ENCODE measurements at regions not wholly inside any gene's neighbourhood (a gene's known extent, or its start where the extent isn't known, plus 50 kb on each side); places are given as distances from the start of the nearest gene placed in this dataset.

- no peaks in the 10 kb centered on the region for H3K36me3 Mint-ChIP-seq
- H3K4me1 Mint-ChIP-seq = no peaks in the 10 kb centered on the region
- H3K27me3 Mint-ChIP-seq = peaks cover 0 to 2% of the 10 kb centered on the region in 2 donors
- no peaks in the 10 kb centered on the region for H3K9me3 ChIP-seq (ENCODE audit: low read length)
- H3K27ac Mint-ChIP-seq = no peak overlapping the region
- H3K27ac ChIP-seq (ENCODE audit: low read depth, low read length) = no peak overlapping the region
- POLR2A ChIA-PET = no interaction called here
- DNase-seq = no peak
- no peak overlapping the region for H3K4me3 Mint-ChIP-seq
- H3K27me3 ChIP-seq (ENCODE audit: insufficient read depth, low read length, poor library complexity, severe bottlenecking) = no peaks in the 10 kb centered on the region
- CTCF ChIA-PET = no interaction called here
- H3K9me3 Mint-ChIP-seq = peaks cover 0 to 5% (median 0%) of the 10 kb centered on the region in 5 donors
- no peak overlapping the region for H3K4me3 ChIP-seq (ENCODE audit: low read length)
- H3K36me3 ChIP-seq (ENCODE audit: insufficient read depth, low read length) = no peaks in the 10 kb centered on the region
- H3K4me1 ChIP-seq (ENCODE audit: insufficient read depth, low read length) = no peaks in the 10 kb centered on the region
These were observed 161.0 kb upstream of the HS3ST1 start for GRCh38 chr4:11589676-11590075.

- H3K9me3 ChIP-seq (ENCODE audit: low read length) = no peaks in the 10 kb centered on the region
- DNase-seq = no peak
- ChIA-PET POLR2A (no interaction called here), CTCF (no interaction called here)
- Mint-ChIP-seq H3K27me3 (peaks cover 0 to 7% of the 10 kb centered on the region in 2 donors), H3K36me3 (no peaks in the 10 kb centered on the region), H3K4me1 (no peaks in the 10 kb centered on the region), H3K4me3 (no peak overlapping the region), H3K27ac (no peak overlapping the region), H3K9me3 (peaks cover 0 to 5% (median 0%) of the 10 kb centered on the region in 5 donors)
- no peaks in the 10 kb centered on the region for H3K4me1 ChIP-seq (ENCODE audit: insufficient read depth, low read length)
- H3K27ac ChIP-seq (ENCODE audit: low read depth, low read length) = no peak overlapping the region
- H3K36me3 ChIP-seq (ENCODE audit: insufficient read depth, low read length) = no peaks in the 10 kb centered on the region
- H3K27me3 ChIP-seq (ENCODE audit: insufficient read depth, low read length, poor library complexity, severe bottlenecking) = no peaks in the 10 kb centered on the region
- no peak overlapping the region for H3K4me3 ChIP-seq (ENCODE audit: low read length)
These were observed 159.1 kb upstream of the HS3ST1 start for GRCh38 chr4:11587797-11588196.

- no peak overlapping the region for H3K4me3 Mint-ChIP-seq
- Histone ChIP-seq H3K4me1 (ENCODE audit: insufficient read depth, low read length) (no peaks in the 10 kb centered on the region), H3K36me3 (ENCODE audit: insufficient read depth, low read length) (no peaks in the 10 kb centered on the region), H3K4me3 (ENCODE audit: low read length) (no peak overlapping the region), H3K9me3 (ENCODE audit: low read length) (no peaks in the 10 kb centered on the region), H3K27me3 (ENCODE audit: insufficient read depth, low read length, poor library complexity, severe bottlenecking) (no peaks in the 10 kb centered on the region), H3K27ac (ENCODE audit: low read depth, low read length) (no peak overlapping the region)
- H3K36me3 Mint-ChIP-seq = no peaks in the 10 kb centered on the region
- peak overlapping the region in 1 of 8 donors; percentile 13 for H3K27ac Mint-ChIP-seq
- ChIA-PET CTCF (no interaction called here), POLR2A (no interaction called here)
- no peaks in the 10 kb centered on the region for H3K4me1 Mint-ChIP-seq
- peaks cover 0 to 10% (median 4%) of the 10 kb centered on the region in 5 donors for H3K9me3 Mint-ChIP-seq
- DNase-seq = no peak
- peaks cover 0 to 12% of the 10 kb centered on the region in 2 donors for H3K27me3 Mint-ChIP-seq
These were observed 156.8 kb upstream of the HS3ST1 start for GRCh38 chr4:11585506-11585905.

- Histone ChIP-seq H3K36me3 (ENCODE audit: insufficient read depth, low read length) (no peaks in the 10 kb centered on the region), H3K9me3 (ENCODE audit: low read length) (no peaks in the 10 kb centered on the region), H3K4me1 (ENCODE audit: insufficient read depth, low read length) (no peaks in the 10 kb centered on the region), H3K27ac (ENCODE audit: low read depth, low read length) (no peak overlapping the region), H3K27me3 (ENCODE audit: insufficient read depth, low read length, poor library complexity, severe bottlenecking) (no peaks in the 10 kb centered on the region), H3K4me3 (ENCODE audit: low read length) (no peak overlapping the region)
- CTCF ChIA-PET = no interaction called here
- H3K27ac Mint-ChIP-seq = no peak overlapping the region
- no peaks in the 10 kb centered on the region for H3K36me3 Mint-ChIP-seq
- POLR2A ChIA-PET = no interaction called here
- peaks cover 0 to 3% (median 0%) of the 10 kb centered on the region in 5 donors for H3K9me3 Mint-ChIP-seq
- H3K4me1 Mint-ChIP-seq = no peaks in the 10 kb centered on the region
- no peak overlapping the region for H3K4me3 Mint-ChIP-seq
- no peak for DNase-seq
- peaks cover 3 to 4% of the 10 kb centered on the region in 2 donors for H3K27me3 Mint-ChIP-seq
These were observed 139.8 kb upstream of the HS3ST1 start for GRCh38 chr4:11568511-11568910.

GRCh38 chr4:11566444-11567022, 137.8 kb upstream of the HS3ST1 start:
- no peak overlapping the region for H3K27ac ChIP-seq (ENCODE audit: low read depth, low read length)

GRCh38 chr4:11565899-11566298, 137.2 kb upstream of the HS3ST1 start:
- ChIA-PET POLR2A (no interaction called here), CTCF (no interaction called here)
- Mint-ChIP-seq H3K36me3 (no peaks in the 10 kb centered on the region), H3K27ac (no peak overlapping the region), H3K9me3 (peaks cover 0 to 8% (median 2%) of the 10 kb centered on the region in 5 donors), H3K27me3 (peaks cover 3 to 4% of the 10 kb centered on the region in 2 donors), H3K4me3 (no peak overlapping the region), H3K4me1 (no peaks in the 10 kb centered on the region)
- no peak overlapping the region for H3K27ac ChIP-seq (ENCODE audit: low read depth, low read length)
- no peak for DNase-seq
- no peaks in the 10 kb centered on the region for H3K27me3 ChIP-seq (ENCODE audit: insufficient read depth, low read length, poor library complexity, severe bottlenecking)
- H3K4me3 ChIP-seq (ENCODE audit: low read length) = no peak overlapping the region
- H3K36me3 ChIP-seq (ENCODE audit: insufficient read depth, low read length) = no peaks in the 10 kb centered on the region
- H3K9me3 ChIP-seq (ENCODE audit: low read length) = no peaks in the 10 kb centered on the region
- no peaks in the 10 kb centered on the region for H3K4me1 ChIP-seq (ENCODE audit: insufficient read depth, low read length)

More at GRCh38 chr4:11566444-11567022, 137.8 kb upstream of the HS3ST1 start:
- H3K27me3 ChIP-seq (ENCODE audit: insufficient read depth, low read length, poor library complexity, severe bottlenecking) = no peaks in the 10 kb centered on the region
- DNase-seq = no peak
- ChIA-PET POLR2A (no interaction called here), CTCF (no interaction called here)
- Mint-ChIP-seq H3K4me3 (no peak overlapping the region), H3K27ac (no peak overlapping the region), H3K27me3 (peaks cover 0 to 4% of the 10 kb centered on the region in 2 donors), H3K36me3 (no peaks in the 10 kb centered on the region), H3K9me3 (peaks cover 0 to 6% (median 2%) of the 10 kb centered on the region in 5 donors), H3K4me1 (no peaks in the 10 kb centered on the region)
- no peak overlapping the region for H3K4me3 ChIP-seq (ENCODE audit: low read length)
- no peaks in the 10 kb centered on the region for H3K36me3 ChIP-seq (ENCODE audit: insufficient read depth, low read length)
- no peaks in the 10 kb centered on the region for H3K4me1 ChIP-seq (ENCODE audit: insufficient read depth, low read length)
- no peaks in the 10 kb centered on the region for H3K9me3 ChIP-seq (ENCODE audit: low read length)

- ChIA-PET POLR2A (no interaction called here), CTCF (no interaction called here)
- Histone ChIP-seq H3K4me1 (ENCODE audit: insufficient read depth, low read length) (no peaks in the 10 kb centered on the region), H3K27ac (ENCODE audit: low read depth, low read length) (no peak overlapping the region), H3K27me3 (ENCODE audit: insufficient read depth, low read length, poor library complexity, severe bottlenecking) (no peaks in the 10 kb centered on the region), H3K36me3 (ENCODE audit: insufficient read depth, low read length) (no peaks in the 10 kb centered on the region), H3K4me3 (ENCODE audit: low read length) (no peak overlapping the region), H3K9me3 (ENCODE audit: low read length) (no peaks in the 10 kb centered on the region)
- H3K4me3 Mint-ChIP-seq = no peak overlapping the region
- peaks cover 0 to 8% (median 2%) of the 10 kb centered on the region in 5 donors for H3K9me3 Mint-ChIP-seq
- H3K27ac Mint-ChIP-seq = no peak overlapping the region
- H3K36me3 Mint-ChIP-seq = no peaks in the 10 kb centered on the region
- no peaks in the 10 kb centered on the region for H3K4me1 Mint-ChIP-seq
- peaks cover 3 to 4% of the 10 kb centered on the region in 2 donors for H3K27me3 Mint-ChIP-seq
- no peak for DNase-seq
These were observed 136.5 kb upstream of the HS3ST1 start for GRCh38 chr4:11565213-11565612.

- Histone ChIP-seq H3K27me3 (ENCODE audit: insufficient read depth, low read length, poor library complexity, severe bottlenecking) (no peaks in the 10 kb centered on the region), H3K4me1 (ENCODE audit: insufficient read depth, low read length) (no peaks in the 10 kb centered on the region), H3K4me3 (ENCODE audit: low read length) (no peak overlapping the region), H3K9me3 (ENCODE audit: low read length) (no peaks in the 10 kb centered on the region), H3K36me3 (ENCODE audit: insufficient read depth, low read length) (no peaks in the 10 kb centered on the region), H3K27ac (ENCODE audit: low read depth, low read length) (no peak overlapping the region)
- Mint-ChIP-seq H3K4me1 (no peaks in the 10 kb centered on the region), H3K4me3 (no peak overlapping the region), H3K36me3 (no peaks in the 10 kb centered on the region), H3K9me3 (peaks cover 0 to 12% (median 6%) of the 10 kb centered on the region in 5 donors), H3K27ac (no peak overlapping the region), H3K27me3 (peaks cover 4 to 6% of the 10 kb centered on the region in 2 donors)
- ChIA-PET POLR2A (no interaction called here), CTCF (no interaction called here)
- no peak for DNase-seq
These were observed 135.3 kb upstream of the HS3ST1 start for GRCh38 chr4:11564021-11564420.
